Transverse colon (tissue), 4 donors: ENCODE measurements at regions not wholly inside any gene's neighbourhood (a gene's known extent, or its start where the extent isn't known, plus 50 kb on each side); places are given as distances from the start of the nearest gene placed in this dataset.

Experiments used
- CTCF ChIP-seq, 5 experiments: fragments of 200-600 bp in 3 of 5; fragments of 450-650 bp in 2 of 5; sonication (generic) in 3 of 5; IDR thresholded peaks; 1 replicate in 2 of 5; 2 replicates in 3 of 5; pipeline ENCODE4 v1.5.1; 2016 to 2017; ENCODE audit warnings: antibody characterized with exemption in 5 of 5, inconsistent platforms in 3 of 5, mild to moderate bottlenecking in 2 of 5, moderate library complexity in 1 of 5
- EP300 ChIP-seq: sonication (generic); formaldehyde crosslinking; IDR thresholded peaks from one replicate; pipeline ENCODE4 v1.6.1; 2017; ENCODE audit warnings: antibody characterized with exemption, low read depth
- POLR2A ChIP-seq: fragments of 450-650 bp; IDR thresholded peaks from one replicate; pipeline ENCODE4 v1.6.1; 2016; ENCODE audit warnings: antibody characterized with exemption, mild to moderate bottlenecking, moderate library complexity
- POLR2AphosphoS5 ChIP-seq, 3 donors: sonication (generic); formaldehyde crosslinking; IDR thresholded peaks; one replicate each; pipeline ENCODE4 v1.6.1; 2016; ENCODE audit warnings: antibody characterized with exemption in 3 of 3

- no peak for TF ChIP-seq CTCF (IDR thresholded peaks at IDR 0.05)
- TF ChIP-seq POLR2A = no peak
- TF ChIP-seq EP300 = no peak
- no peak for TF ChIP-seq POLR2AphosphoS5 (IDR thresholded peaks at IDR 0.05)
Measured at GRCh38 chr14:53851394-53852090, 105.1 kb downstream of the BMP4 start.
